DLD1 (cell line): ENCODE measurements at regions not wholly inside any gene's neighbourhood (a gene's known extent, or its start where the extent isn't known, plus 50 kb on each side); places are given as distances from the start of the nearest gene placed in this dataset.

Source experiments
- in situ Hi-C: cut with HindIII; loops from 2 replicates; pipeline ENCODE4 v1.10.0; 2017; ENCODE audit warnings: low sequenced_read_pairs

GRCh38 chr2:176500901-176501300, 231.7 kb downstream of the MTX2 start:
- in situ Hi-C loops: no loop called here

DNA sequence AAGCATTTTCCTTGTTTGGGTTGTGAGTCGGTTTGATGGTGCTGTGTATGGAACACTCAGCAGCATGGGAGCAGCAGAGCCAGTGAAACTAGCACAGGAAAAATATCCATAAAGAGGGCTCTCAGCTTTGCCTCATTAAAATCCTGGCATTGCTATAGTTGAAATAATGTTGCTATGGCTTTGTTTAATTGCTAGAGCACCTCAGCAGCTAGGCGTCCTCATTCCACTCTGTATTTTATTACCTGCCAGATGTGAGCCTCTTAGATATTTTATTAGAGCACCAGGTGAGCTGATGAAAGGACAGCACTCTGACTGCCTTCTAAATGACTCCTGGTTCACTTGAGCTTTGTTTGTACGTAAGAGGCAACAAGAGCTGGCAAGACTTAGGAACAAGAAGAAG, 232.4 kb downstream of the MTX2 start:
- in situ Hi-C loops: no loop called here

- in situ Hi-C loops: no loop called here
These were observed 233.4 kb downstream of the MTX2 start for GRCh38 chr2:176502619-176503018.

DNA sequence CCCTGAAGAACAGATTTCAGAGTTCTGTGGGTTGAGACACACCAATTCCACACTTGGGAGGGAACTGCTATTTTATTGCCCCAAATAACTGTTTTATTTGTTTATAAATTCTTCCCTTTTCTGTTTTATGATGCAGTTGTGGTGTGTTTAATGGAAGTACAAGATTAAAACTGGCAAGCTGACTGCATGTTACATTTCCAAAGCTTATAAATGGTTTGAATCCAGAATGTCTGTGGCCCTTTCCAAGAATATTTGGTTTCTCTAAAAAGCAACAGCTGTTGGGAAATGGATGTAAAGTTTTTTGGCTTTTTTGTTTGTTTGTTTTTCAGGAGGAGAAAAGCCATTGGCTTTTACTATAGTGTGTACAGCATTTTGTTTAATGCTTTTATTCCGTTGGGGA, 234.5 kb downstream of the MTX2 start:
- in situ Hi-C loops: no loop called here

DNA sequence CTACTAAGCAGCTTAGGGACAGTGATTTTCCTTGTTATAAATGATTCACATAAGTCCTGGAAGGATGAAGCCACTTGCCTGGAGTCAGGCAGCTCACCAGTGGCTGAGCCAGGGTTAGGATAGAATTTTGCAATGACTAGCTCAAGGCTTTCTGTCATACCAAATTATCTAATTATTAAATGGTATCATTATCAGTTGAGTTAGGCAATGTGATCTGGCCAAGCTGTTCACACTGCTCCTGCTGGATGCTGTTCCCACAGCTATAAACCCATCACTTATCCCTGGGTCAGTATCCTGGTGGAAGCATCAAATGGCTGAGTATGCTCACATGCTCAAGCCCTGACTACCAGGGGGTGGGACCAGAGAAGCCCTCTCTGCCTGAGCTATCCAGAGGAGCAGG, 235.2 kb downstream of the MTX2 start:
- in situ Hi-C loops: no loop called here

DNA sequence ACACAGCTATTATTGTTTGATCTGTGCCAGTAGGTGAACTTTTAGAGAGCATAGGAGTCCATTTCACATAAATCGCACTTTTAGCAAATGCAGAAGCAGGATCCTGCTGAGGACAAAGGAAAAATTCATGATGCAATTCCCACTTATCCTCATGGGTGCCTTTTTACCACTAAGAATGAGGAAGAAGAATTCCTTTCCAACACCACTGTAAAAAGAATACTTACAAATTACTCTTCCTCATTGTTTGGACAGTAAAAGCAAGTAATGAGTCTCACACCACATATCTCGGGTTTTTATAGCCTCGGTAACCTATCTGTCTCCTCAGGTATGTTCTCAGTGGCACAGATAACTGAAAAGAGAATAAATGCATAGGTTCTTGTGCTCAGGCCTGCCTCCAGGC, 238.5 kb downstream of the MTX2 start:
- in situ Hi-C loops: no loop called here

- in situ Hi-C loops: no loop called here
These were observed 239.1 kb downstream of the MTX2 start for GRCh38 chr2:176508374-176508773.

- in situ Hi-C loops: no loop called here
These were observed 239.9 kb downstream of the MTX2 start for GRCh38 chr2:176508984-176509740.

GRCh38 chr2:176514276-176514675, 245.0 kb downstream of the MTX2 start:
- in situ Hi-C loops: no loop called here

DNA sequence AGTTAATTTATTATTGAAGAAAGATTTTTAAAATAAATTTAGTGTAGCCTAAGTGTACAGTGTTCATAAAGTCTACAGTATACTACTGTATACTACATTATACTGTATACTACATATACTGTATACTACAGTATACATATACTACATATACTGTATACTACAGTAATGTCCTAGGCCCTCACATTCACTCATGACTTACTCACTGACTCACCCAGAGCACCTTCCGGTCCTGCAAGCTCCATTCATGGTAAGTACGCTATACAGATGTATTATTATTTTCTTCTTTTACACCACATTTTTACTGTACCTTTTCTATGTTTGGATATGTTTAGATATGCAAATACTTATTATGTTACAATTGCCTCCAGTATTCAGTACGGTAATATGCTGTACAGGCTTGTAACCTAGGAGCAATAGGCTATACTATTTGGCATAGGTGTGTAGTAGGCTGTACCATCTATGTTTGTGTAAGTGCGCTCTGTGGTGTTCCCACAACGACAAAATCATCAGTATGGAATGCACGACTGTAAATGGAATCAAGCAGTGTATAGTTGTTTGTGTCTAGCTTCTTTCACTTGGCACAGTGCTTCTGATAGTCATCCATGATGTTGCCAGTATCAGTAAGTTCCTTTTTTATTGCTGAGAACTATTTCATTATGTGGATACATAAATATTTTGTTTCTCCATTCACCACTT, 245.7 kb downstream of the MTX2 start:
- in situ Hi-C loops: no loop called here

DNA sequence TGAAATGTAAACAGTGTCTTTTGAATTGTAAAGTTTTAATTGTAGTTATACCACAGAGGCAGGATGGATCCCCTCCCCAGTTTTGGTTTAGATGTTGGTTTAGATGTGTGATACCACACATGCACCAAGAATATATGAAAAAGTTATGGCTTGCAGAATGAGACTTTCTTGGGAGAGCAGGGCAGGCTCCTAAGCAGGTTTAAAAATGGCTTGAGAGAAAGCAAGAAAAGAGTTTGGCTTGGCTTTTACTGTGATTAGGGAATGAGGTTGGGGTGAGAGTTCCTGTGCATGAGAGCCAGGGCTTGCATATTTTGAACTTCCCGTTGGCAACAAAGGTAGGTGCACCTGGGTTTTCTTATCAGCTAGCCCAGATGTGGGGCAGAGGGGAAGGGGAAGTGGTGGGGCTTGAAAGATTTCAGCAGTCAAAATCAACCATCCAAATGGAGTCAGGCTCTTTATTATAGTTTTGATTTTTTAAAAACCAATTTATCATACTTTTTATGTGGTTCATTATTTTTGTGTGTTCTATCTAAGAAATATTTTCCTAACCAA, 246.9 kb downstream of the MTX2 start:
- in situ Hi-C loops: no loop called here

- in situ Hi-C loops: no loop called here
These were observed 249.6 kb downstream of the MTX2 start for GRCh38 chr2:176518823-176519222.

DNA sequence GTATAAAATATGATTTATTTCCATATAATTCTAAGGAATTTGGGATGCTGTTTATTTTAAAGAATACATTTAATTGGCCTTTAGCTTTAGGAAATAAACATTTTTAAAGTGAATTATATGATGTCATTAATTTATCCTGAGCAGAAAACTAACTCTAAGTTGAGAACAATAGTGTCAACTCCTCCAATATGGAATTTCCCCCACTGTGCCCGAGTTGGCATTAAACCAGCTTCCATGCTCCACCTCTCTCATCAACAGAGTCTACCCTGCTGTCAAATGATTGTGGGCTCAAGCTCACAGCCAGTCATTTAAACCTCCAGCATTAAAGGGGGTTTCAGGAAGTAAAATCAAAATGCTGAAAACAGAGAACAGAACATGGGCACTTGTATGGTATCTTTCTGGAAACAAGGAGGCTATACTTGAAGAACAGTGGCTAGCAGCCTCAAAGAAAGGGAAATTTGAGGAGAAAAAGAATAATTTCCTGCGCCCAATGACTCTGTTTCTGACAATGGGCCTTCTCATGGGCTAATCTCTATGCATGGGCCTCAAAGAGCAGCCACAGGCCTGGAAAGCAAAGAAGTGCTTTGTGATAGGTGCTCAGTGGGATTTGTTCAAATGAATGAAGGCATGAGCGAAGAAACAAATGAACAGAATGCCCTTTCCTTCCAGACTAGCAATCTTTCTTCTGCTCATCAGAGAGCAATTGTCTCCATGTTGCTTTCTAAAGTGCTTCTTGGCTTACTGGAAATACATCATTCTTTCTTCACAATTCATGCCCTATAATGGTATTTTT, 252.8 kb downstream of the MTX2 start:
- in situ Hi-C loops: no loop called here

GRCh38 chr2:176525086-176525485, 255.8 kb downstream of the MTX2 start:
- in situ Hi-C loops: no loop called here

DNA sequence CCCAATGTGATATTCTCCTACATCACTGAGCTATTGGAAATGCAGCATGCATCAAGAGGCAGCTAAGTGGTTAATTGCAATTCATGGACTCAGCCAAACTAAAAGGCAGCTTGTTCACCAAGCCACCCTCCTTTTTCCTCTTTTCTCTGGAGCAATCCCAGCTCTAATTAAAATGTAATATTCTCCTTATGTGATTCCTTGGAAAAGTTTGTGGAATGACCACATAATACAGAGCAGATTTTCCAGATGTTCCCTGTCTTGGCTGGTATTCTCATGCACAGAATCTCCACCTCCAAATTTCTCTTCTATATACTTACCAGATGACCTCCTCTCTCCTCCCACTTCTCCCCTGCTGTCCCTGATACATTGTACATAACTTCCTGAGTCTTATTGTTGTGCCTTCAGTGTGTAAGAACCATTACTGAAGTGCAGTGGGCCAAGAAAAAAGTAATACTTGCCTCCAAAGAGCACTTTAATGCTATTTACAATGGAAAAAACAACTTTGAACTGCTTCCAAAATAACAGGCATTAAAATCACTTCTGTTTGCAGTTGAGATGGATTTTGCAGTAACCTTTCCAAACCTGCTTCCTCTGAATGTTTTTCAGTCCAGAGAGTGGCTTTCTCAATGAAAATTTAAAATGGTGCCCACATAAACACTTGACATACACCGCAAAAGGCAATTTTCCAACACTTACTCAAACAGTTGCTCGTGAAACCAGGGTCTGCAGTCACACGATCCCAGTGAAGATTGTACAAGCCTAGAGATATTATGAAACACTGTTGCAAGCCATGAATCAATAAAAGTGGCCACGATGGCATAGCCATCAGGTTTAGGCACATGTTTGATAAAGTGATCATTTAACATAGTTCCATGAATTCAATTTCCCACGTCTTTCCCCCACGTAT, 258.0 kb downstream of the MTX2 start:
- in situ Hi-C loops: no loop called here

DNA sequence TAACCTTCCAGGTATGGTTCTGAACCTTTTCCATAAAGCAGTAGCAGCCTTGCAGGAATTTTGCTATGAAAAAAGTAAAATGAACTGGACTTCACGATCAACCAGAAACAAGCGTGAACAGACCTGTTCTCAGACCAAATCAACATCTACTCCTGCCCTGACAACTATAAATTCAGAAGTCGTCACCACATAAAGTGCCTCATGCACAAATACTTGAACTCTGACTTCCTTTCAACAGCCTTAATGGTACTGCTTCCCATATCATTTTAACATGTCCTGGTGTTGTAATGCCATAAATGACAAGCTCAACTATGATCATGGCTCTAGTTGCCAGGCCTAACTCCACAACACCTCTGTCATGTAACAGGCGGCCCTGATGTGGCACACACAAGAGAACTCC, 262.4 kb downstream of the MTX2 start:
- in situ Hi-C loops: no loop called here

DNA sequence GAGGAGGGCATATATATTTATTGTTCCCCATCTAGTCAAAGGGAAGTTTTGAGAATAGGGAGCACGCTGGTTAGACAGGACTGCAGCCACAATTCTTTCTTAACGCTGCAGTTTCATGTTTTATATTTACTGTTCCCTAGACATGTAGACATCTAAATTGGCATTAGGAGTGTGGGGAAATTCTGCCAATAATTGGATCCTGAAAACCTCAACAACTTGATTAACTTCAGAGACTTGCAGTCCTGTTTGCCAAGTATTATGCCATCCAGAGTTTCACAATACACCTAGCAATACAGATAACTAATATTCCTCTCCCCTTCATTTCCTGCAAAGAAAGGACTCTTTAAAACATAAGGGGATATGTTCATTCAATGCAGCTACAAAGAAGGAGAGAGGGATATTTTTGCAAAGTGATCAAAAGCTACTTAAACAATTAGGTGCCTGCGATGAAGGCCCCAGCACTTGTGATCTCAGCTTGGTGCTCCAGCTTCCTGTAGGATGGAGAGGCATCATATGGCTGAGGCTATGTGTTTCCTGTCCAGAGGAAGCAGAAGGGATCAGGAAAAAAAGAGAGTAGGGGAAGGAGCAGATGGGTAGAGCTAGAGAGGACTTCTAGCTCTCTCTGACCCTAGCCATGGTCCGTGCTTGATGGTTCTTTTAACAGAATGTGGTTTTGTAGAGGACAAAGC, 264.4 kb downstream of the MTX2 start:
- in situ Hi-C loops: no loop called here

- in situ Hi-C loops: no loop called here
These were observed 265.7 kb downstream of the MTX2 start for GRCh38 chr2:176534798-176535466.

GRCh38 chr2:176535467-176536113, 266.3 kb downstream of the MTX2 start:
- in situ Hi-C loops: no loop called here
